GM12874 (cell line): ENCODE measurements at regions not wholly inside any gene's neighbourhood (a gene's known extent, or its start where the extent isn't known, plus 50 kb on each side); places are given as distances from the start of the nearest gene placed in this dataset.

ENCODE experiments used
- TF ChIP-seq, protein P1 (sequence below): IDR thresholded peaks from 2 replicates; pipeline ENCODE4 v1.5.1; 2011; ENCODE audit warnings: low read depth, mild to moderate bottlenecking, control low read depth, low read length, moderate library complexity; ENCODE audit not compliant: insufficient read depth

DNA sequence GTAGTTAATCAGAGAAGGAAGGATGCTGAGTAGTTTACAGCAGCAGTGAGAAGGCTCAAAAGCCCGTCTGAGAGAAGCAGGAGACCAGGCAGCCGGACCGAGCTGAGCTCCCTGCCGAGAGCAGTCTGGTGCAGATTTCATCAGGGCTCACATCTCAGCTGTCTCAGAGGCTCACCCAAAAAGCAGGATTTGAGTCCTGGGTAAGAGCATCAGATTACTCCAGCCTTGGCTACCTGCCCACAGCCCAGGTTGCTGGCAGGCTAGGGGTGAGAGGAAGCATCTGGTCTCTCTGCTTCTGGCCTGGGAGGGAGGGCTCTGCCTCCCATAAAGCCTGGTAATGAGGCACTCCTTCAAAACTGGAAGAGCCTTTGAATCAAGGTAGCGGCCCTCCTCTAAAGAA is 140.5 kb downstream of the ST6GAL2 start:
- TF ChIP-seq, protein P1, sequence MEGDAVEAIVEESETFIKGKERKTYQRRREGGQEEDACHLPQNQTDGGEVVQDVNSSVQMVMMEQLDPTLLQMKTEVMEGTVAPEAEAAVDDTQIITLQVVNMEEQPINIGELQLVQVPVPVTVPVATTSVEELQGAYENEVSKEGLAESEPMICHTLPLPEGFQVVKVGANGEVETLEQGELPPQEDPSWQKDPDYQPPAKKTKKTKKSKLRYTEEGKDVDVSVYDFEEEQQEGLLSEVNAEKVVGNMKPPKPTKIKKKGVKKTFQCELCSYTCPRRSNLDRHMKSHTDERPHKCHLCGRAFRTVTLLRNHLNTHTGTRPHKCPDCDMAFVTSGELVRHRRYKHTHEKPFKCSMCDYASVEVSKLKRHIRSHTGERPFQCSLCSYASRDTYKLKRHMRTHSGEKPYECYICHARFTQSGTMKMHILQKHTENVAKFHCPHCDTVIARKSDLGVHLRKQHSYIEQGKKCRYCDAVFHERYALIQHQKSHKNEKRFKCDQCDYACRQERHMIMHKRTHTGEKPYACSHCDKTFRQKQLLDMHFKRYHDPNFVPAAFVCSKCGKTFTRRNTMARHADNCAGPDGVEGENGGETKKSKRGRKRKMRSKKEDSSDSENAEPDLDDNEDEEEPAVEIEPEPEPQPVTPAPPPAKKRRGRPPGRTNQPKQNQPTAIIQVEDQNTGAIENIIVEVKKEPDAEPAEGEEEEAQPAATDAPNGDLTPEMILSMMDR = no peak

DNA sequence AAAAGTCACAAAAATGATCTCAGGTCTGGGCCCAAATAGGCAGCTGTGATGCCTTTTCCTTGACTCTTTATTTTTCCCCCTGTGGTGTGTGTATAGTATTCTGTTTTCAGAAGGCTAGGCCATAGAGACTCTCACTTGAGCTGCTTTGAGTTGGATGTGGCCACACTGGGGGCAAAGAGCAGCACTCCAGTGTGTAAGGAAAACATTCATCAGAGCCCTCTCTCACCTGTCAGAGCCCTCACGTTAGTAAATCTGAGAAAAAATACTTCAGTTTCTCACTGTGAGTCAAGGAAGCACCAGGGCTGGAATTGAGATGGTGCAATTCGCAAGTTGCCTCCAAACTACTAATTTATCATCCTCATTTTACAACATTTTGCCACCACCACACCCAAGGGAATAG is 136.1 kb downstream of the ST6GAL2 start:
- TF ChIP-seq, protein P1 = no peak
